ENCODE measurements at regions not wholly inside any gene's neighbourhood (a gene's known extent, or its start where the extent isn't known, plus 50 kb on each side); places are given as distances from the start of the nearest gene placed in this dataset.

DNA sequence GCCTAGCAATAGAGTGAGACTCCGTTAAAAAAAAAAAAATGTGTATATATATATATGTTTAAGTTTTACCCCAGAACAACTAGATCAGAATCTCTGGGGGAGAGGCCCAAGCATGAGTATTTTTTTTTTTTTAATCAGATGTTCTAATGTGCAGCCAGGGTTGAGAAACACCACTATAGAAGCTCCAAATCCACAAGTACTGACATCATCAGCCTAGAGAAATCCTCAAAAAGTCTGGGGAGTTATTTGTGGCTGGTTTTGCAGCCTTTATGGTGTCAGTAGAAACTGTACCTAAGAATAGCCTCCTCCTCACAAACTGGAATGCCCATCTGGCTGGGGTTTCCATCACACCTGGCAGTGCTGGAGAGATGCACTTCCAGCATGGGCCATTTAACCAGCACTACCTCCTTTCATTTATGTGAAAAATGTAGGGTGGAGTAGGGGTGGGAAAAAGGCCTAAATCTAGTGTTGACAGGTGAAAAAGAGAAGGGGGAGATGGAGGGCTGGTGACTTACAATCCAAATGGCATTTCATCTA is 93.5 kb downstream of the CBLL2 start:
- no peak overlapping the region for H3K4me3 ChIP-seq (ENCODE audit: control insufficient read depth in 1 of 7, extremely low read depth in 1 of 7, insufficient read depth in 4 of 7, low read depth in 2 of 7, low read length in 6 of 7)
- H3K9me3 ChIP-seq (ENCODE audit: control extremely low read depth in 1 of 5, control insufficient read depth in 4 of 5, insufficient read depth in 2 of 5, low read depth in 1 of 5, low read length in 4 of 5), result no peaks in the 10 kb centered on the region
- H3K4me1 ChIP-seq (ENCODE audit: control extremely low read depth in 1 of 4, control insufficient read depth in 4 of 4, insufficient read depth in 4 of 4, low read length in 3 of 4), result no peaks in the 10 kb centered on the region
- H3K27ac ChIP-seq (ENCODE audit: insufficient read depth in 1 of 2, low read depth in 1 of 2, low read length in 2 of 2, poor library complexity in 1 of 2, severe bottlenecking in 2 of 2), result no peak overlapping the region
- no peaks in the 10 kb centered on the region for H3K36me3 ChIP-seq (ENCODE audit: control insufficient read depth in 4 of 4, insufficient read depth in 4 of 4, low read length in 3 of 4)
- H3K27me3 ChIP-seq (replicated peaks in 2 of 5; ENCODE audit: control insufficient read depth in 4 of 5, insufficient read depth in 5 of 5, low read length in 4 of 5), result peaks cover 0 to under 1% (median 0%) of the 10 kb centered on the region in 5 experiments
- no CpG with 5 or more reads among the region's 1 CpG for WGBS (ENCODE audit: insufficient coverage)
- POLR2A ChIA-PET, result no interaction called here
- DNase-seq, result no peak
- CTCF ChIA-PET, result no interaction called here

- POLR2A ChIA-PET, result no interaction called here
- Histone ChIP-seq H3K27ac (ENCODE audit: insufficient read depth in 1 of 2, low read depth in 1 of 2, low read length in 2 of 2, poor library complexity in 1 of 2, severe bottlenecking in 2 of 2) (no peak overlapping the region), H3K9me3 (ENCODE audit: control extremely low read depth in 1 of 5, control insufficient read depth in 4 of 5, insufficient read depth in 2 of 5, low read depth in 1 of 5, low read length in 4 of 5) (no peaks in the 10 kb centered on the region), H3K4me3 (ENCODE audit: control insufficient read depth in 1 of 7, extremely low read depth in 1 of 7, insufficient read depth in 4 of 7, low read depth in 2 of 7, low read length in 6 of 7) (no peak overlapping the region), H3K36me3 (ENCODE audit: control insufficient read depth in 4 of 4, insufficient read depth in 4 of 4, low read length in 3 of 4) (no peaks in the 10 kb centered on the region), H3K27me3 (replicated peaks in 2 of 5; ENCODE audit: control insufficient read depth in 4 of 5, insufficient read depth in 5 of 5, low read length in 4 of 5) (peaks cover 0 to 3% (median 0%) of the 10 kb centered on the region in 5 experiments), H3K4me1 (ENCODE audit: control extremely low read depth in 1 of 4, control insufficient read depth in 4 of 4, insufficient read depth in 4 of 4, low read length in 3 of 4) (no peaks in the 10 kb centered on the region)
- WGBS (ENCODE audit: insufficient coverage), result 88% methylated on average over 3 of the region's 4 CpGs
- no peak for DNase-seq
- CTCF ChIA-PET, result no interaction called here
These were observed 94.2 kb downstream of the CBLL2 start for GRCh38 chrX:22366906-22367305.

DNA sequence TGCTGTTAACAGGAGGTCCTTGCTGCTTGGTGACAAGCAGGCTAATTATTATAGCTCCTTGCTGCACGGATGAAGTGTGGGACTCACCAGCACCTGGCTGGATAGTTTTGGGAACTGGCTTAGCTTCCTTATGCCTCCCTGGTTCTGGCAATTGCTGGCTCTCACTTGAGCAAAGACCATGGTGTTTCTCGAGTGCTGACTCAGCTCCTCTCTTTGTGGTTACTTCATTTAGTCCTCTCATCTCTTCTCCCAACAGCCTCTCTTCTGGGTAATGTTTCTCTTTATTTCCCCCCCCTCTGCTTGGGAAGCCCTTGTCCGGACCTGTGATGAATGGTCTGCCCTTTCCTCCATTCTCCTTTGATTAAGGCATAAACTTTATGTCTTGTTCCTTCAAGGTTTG is 100.4 kb downstream of the CBLL2 start:
- no peak overlapping the region for H3K4me3 ChIP-seq (ENCODE audit: control insufficient read depth in 1 of 7, extremely low read depth in 1 of 7, insufficient read depth in 4 of 7, low read depth in 2 of 7, low read length in 6 of 7)
- no peaks in the 10 kb centered on the region for H3K9me3 ChIP-seq (ENCODE audit: control extremely low read depth in 1 of 5, control insufficient read depth in 4 of 5, insufficient read depth in 2 of 5, low read depth in 1 of 5, low read length in 4 of 5)
- CTCF ChIA-PET, result no interaction called here
- POLR2A ChIA-PET, result no interaction called here
- H3K4me1 ChIP-seq (ENCODE audit: control extremely low read depth in 1 of 4, control insufficient read depth in 4 of 4, insufficient read depth in 4 of 4, low read length in 3 of 4), result no peaks in the 10 kb centered on the region
- no peak overlapping the region for H3K27ac ChIP-seq (ENCODE audit: insufficient read depth in 1 of 2, low read depth in 1 of 2, low read length in 2 of 2, poor library complexity in 1 of 2, severe bottlenecking in 2 of 2)
- DNase-seq, result no peak
- 81% methylated on average over 2 of the region's 3 CpGs for WGBS (ENCODE audit: insufficient coverage)
- peaks cover 0 to 3% (median 0%) of the 10 kb centered on the region in 5 experiments for H3K27me3 ChIP-seq (replicated peaks in 2 of 5; ENCODE audit: control insufficient read depth in 4 of 5, insufficient read depth in 5 of 5, low read length in 4 of 5)
- H3K36me3 ChIP-seq (ENCODE audit: control insufficient read depth in 4 of 4, insufficient read depth in 4 of 4, low read length in 3 of 4), result no peaks in the 10 kb centered on the region

- peaks cover 0 to 3% (median 0%) of the 10 kb centered on the region in 5 experiments for H3K27me3 ChIP-seq (replicated peaks in 2 of 5; ENCODE audit: control insufficient read depth in 4 of 5, insufficient read depth in 5 of 5, low read length in 4 of 5)
- ChIA-PET POLR2A (no interaction called here), CTCF (no interaction called here)
- no peaks in the 10 kb centered on the region for H3K9me3 ChIP-seq (ENCODE audit: control extremely low read depth in 1 of 5, control insufficient read depth in 4 of 5, insufficient read depth in 2 of 5, low read depth in 1 of 5, low read length in 4 of 5)
- DNase-seq, result no peak
- no peaks in the 10 kb centered on the region for H3K4me1 ChIP-seq (ENCODE audit: control extremely low read depth in 1 of 4, control insufficient read depth in 4 of 4, insufficient read depth in 4 of 4, low read length in 3 of 4)
- H3K36me3 ChIP-seq (ENCODE audit: control insufficient read depth in 4 of 4, insufficient read depth in 4 of 4, low read length in 3 of 4), result no peaks in the 10 kb centered on the region
- WGBS (ENCODE audit: insufficient coverage), result no CpG with 5 or more reads among the region's 1 CpG
- H3K4me3 ChIP-seq (ENCODE audit: control insufficient read depth in 1 of 7, extremely low read depth in 1 of 7, insufficient read depth in 4 of 7, low read depth in 2 of 7, low read length in 6 of 7), result no peak overlapping the region
- no peak overlapping the region for H3K27ac ChIP-seq (ENCODE audit: insufficient read depth in 1 of 2, low read depth in 1 of 2, low read length in 2 of 2, poor library complexity in 1 of 2, severe bottlenecking in 2 of 2)
These were observed 101.1 kb downstream of the CBLL2 start for GRCh38 chrX:22373766-22374165.

DNA sequence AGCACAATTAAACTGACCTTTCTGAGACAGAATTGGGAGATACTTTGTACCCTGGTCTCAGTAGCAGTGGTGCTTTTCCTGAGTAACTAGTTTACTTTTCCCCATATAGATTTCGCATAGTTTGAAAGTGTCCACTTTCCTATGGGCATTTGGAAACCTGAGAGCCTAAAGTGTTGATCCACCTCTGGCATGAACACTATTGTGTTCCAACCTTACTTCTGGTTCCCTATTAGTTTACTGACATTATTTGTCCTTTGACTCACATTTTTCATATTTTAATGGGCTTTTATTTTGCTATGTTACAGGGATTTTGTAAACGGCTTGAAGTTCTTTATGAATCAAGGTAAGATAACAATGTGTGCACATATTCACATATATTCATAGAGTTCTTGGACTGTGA is 103.7 kb downstream of the CBLL2 start:
- DNase-seq, result no peak
- H3K4me1 ChIP-seq (ENCODE audit: control extremely low read depth in 1 of 4, control insufficient read depth in 4 of 4, insufficient read depth in 4 of 4, low read length in 3 of 4), result no peaks in the 10 kb centered on the region
- H3K9me3 ChIP-seq (ENCODE audit: control extremely low read depth in 1 of 5, control insufficient read depth in 4 of 5, insufficient read depth in 2 of 5, low read depth in 1 of 5, low read length in 4 of 5), result no peaks in the 10 kb centered on the region
- POLR2A ChIA-PET, result no interaction called here
- no peak overlapping the region for H3K27ac ChIP-seq (ENCODE audit: insufficient read depth in 1 of 2, low read depth in 1 of 2, low read length in 2 of 2, poor library complexity in 1 of 2, severe bottlenecking in 2 of 2)
- peaks cover 0 to under 1% (median 0%) of the 10 kb centered on the region in 5 experiments for H3K27me3 ChIP-seq (replicated peaks in 2 of 5; ENCODE audit: control insufficient read depth in 4 of 5, insufficient read depth in 5 of 5, low read length in 4 of 5)
- no peak overlapping the region for H3K4me3 ChIP-seq (ENCODE audit: control insufficient read depth in 1 of 7, extremely low read depth in 1 of 7, insufficient read depth in 4 of 7, low read depth in 2 of 7, low read length in 6 of 7)
- CTCF ChIA-PET, result no interaction called here
- no peaks in the 10 kb centered on the region for H3K36me3 ChIP-seq (ENCODE audit: control insufficient read depth in 4 of 4, insufficient read depth in 4 of 4, low read length in 3 of 4)
- WGBS (ENCODE audit: insufficient coverage), result no CpG with 5 or more reads among the region's 2 CpGs

- Histone ChIP-seq H3K27me3 (replicated peaks in 2 of 5; ENCODE audit: control insufficient read depth in 4 of 5, insufficient read depth in 5 of 5, low read length in 4 of 5) (no peaks in the 10 kb centered on the region), H3K27ac (ENCODE audit: insufficient read depth in 1 of 2, low read depth in 1 of 2, low read length in 2 of 2, poor library complexity in 1 of 2, severe bottlenecking in 2 of 2) (no peak overlapping the region), H3K4me1 (ENCODE audit: control extremely low read depth in 1 of 4, control insufficient read depth in 4 of 4, insufficient read depth in 4 of 4, low read length in 3 of 4) (no peaks in the 10 kb centered on the region), H3K36me3 (ENCODE audit: control insufficient read depth in 4 of 4, insufficient read depth in 4 of 4, low read length in 3 of 4) (no peaks in the 10 kb centered on the region), H3K4me3 (ENCODE audit: control insufficient read depth in 1 of 7, extremely low read depth in 1 of 7, insufficient read depth in 4 of 7, low read depth in 2 of 7, low read length in 6 of 7) (no peak overlapping the region), H3K9me3 (ENCODE audit: control extremely low read depth in 1 of 5, control insufficient read depth in 4 of 5, insufficient read depth in 2 of 5, low read depth in 1 of 5, low read length in 4 of 5) (no peaks in the 10 kb centered on the region)
- CTCF ChIA-PET, result no interaction called here
- 75% methylated on average over 3 of the region's 4 CpGs for WGBS (ENCODE audit: insufficient coverage)
- POLR2A ChIA-PET, result no interaction called here
- no peak for DNase-seq
These were observed 105.6 kb downstream of the CBLL2 start for GRCh38 chrX:22378296-22378695.

GRCh38 chrX:22383988-22384387 is 111.3 kb downstream of the CBLL2 start:
- CTCF ChIA-PET, result no interaction called here
- H3K4me1 ChIP-seq (ENCODE audit: control extremely low read depth in 1 of 4, control insufficient read depth in 4 of 4, insufficient read depth in 4 of 4, low read length in 3 of 4), result no peaks in the 10 kb centered on the region
- no peaks in the 10 kb centered on the region for H3K36me3 ChIP-seq (ENCODE audit: control insufficient read depth in 4 of 4, insufficient read depth in 4 of 4, low read length in 3 of 4)
- no peak for DNase-seq
- no peak overlapping the region for H3K4me3 ChIP-seq (ENCODE audit: control insufficient read depth in 1 of 7, extremely low read depth in 1 of 7, insufficient read depth in 4 of 7, low read depth in 2 of 7, low read length in 6 of 7)
- H3K27me3 ChIP-seq (replicated peaks in 2 of 5; ENCODE audit: control insufficient read depth in 4 of 5, insufficient read depth in 5 of 5, low read length in 4 of 5), result no peaks in the 10 kb centered on the region
- H3K27ac ChIP-seq (ENCODE audit: insufficient read depth in 1 of 2, low read depth in 1 of 2, low read length in 2 of 2, poor library complexity in 1 of 2, severe bottlenecking in 2 of 2), result no peak overlapping the region
- no peaks in the 10 kb centered on the region for H3K9me3 ChIP-seq (ENCODE audit: control extremely low read depth in 1 of 5, control insufficient read depth in 4 of 5, insufficient read depth in 2 of 5, low read depth in 1 of 5, low read length in 4 of 5)
- POLR2A ChIA-PET, result no interaction called here
- 81% methylated on average over 4 of the region's 7 CpGs for WGBS (ENCODE audit: insufficient coverage)
